SK-N-SH treated with all-trans-retinoic acid at 6 μM for 48 hours (cell line): ENCODE measurements at regions not wholly inside any gene's neighbourhood (a gene's known extent, or its start where the extent isn't known, plus 50 kb on each side); places are given as distances from the start of the nearest gene placed in this dataset.

ENCODE experiments used
- ATAC-seq: fragments of 200-7000 bp; cut with Tn5 transposase; 3 replicates; pipeline ENCODE4 v1.9.1; 2020; ENCODE audit warnings: mild to moderate bottlenecking, moderate library complexity
- ARNTL ChIP-seq: fragments of 450-650 bp; formaldehyde crosslinking; IDR thresholded peaks from 2 replicates; pipeline ENCODE4 v1.5.0; 2020; ENCODE audit warnings: low read depth, mild to moderate bottlenecking, moderate library complexity, borderline replicate concordance
- BACH2 ChIP-seq: fragments of 250-450 bp; sonication (Bioruptor Pico); IDR thresholded peaks from 2 replicates; pipeline ENCODE4 v1.9.0; 2021; ENCODE audit warnings: mild to moderate bottlenecking, borderline replicate concordance
- CREB5 ChIP-seq: fragments of 250-450 bp; sonication (Bioruptor Pico); IDR thresholded peaks from 2 replicates; pipeline ENCODE4 v1.5.1; 2020; ENCODE audit warnings: low read depth, mild to moderate bottlenecking, moderate library complexity
- CSRNP3 ChIP-seq: fragments of 250-450 bp; sonication (Bioruptor Pico); IDR thresholded peaks from 2 replicates; pipeline ENCODE4 v1.5.1; 2021; ENCODE audit warnings: mild to moderate bottlenecking, moderate library complexity
- ESRRG ChIP-seq: fragments of 250-450 bp; sonication (Bioruptor Pico); IDR thresholded peaks from 2 replicates; pipeline ENCODE4 v1.6.1; 2021; ENCODE audit warnings: mild to moderate bottlenecking
- GLIS3 ChIP-seq: fragments of 250-450 bp; sonication (Bioruptor Pico); IDR thresholded peaks from 2 replicates; pipeline ENCODE4 v1.5.0; 2020; ENCODE audit warnings: mild to moderate bottlenecking, moderate library complexity
- ISL1 ChIP-seq: fragments of 250-450 bp; sonication (Bioruptor Pico); IDR thresholded peaks from 2 replicates; pipeline ENCODE4 v2.1.2; 2022; ENCODE audit warnings: mild to moderate bottlenecking, moderate library complexity
- OSR1 ChIP-seq: fragments of 250-450 bp; sonication (Bioruptor Pico); IDR thresholded peaks from 2 replicates; pipeline ENCODE4 v1.8.0; 2022; ENCODE audit warnings: moderate library complexity, mild to moderate bottlenecking, inconsistent platforms
- PATZ1 ChIP-seq: fragments of 250-450 bp; sonication (Bioruptor Pico); IDR thresholded peaks from 2 replicates; pipeline ENCODE4 v1.8.0; 2020; ENCODE audit warnings: mild to moderate bottlenecking, moderate library complexity, borderline replicate concordance
- POU6F1 ChIP-seq: fragments of 250-450 bp; sonication (Bioruptor Pico); IDR thresholded peaks from 2 replicates; pipeline ENCODE4 v1.8.0; 2021; ENCODE audit warnings: low read depth, mild to moderate bottlenecking, moderate library complexity, borderline replicate concordance
- PPARA ChIP-seq: fragments of 250-450 bp; sonication (Bioruptor Pico); IDR thresholded peaks from 2 replicates; pipeline ENCODE4 v1.5.0; 2020; ENCODE audit warnings: mild to moderate bottlenecking, borderline replicate concordance
- RARB ChIP-seq: fragments of 250-450 bp; sonication (Bioruptor Pico); IDR thresholded peaks from 2 replicates; pipeline ENCODE4 v1.8.0; 2021; ENCODE audit warnings: mild to moderate bottlenecking, moderate library complexity
- SNAI2 ChIP-seq: fragments of 250-450 bp; sonication (Bioruptor Pico); IDR thresholded peaks from 2 replicates; pipeline ENCODE4 v1.5.0; 2020; ENCODE audit warnings: mild to moderate bottlenecking, moderate library complexity
- TCF4 ChIP-seq: fragments of 250-450 bp; sonication (Bioruptor Pico); IDR thresholded peaks from 2 replicates; pipeline ENCODE4 v1.8.0; 2021; ENCODE audit warnings: mild to moderate bottlenecking, moderate library complexity, borderline replicate concordance
- TOX ChIP-seq: fragments of 250-450 bp; sonication (Bioruptor Pico); IDR thresholded peaks from 2 replicates; pipeline ENCODE4 v1.8.0; 2021; ENCODE audit warnings: mild to moderate bottlenecking, moderate library complexity, borderline replicate concordance
- TSHZ2 ChIP-seq: fragments of 250-450 bp; sonication (Bioruptor Pico); IDR thresholded peaks from 2 replicates; pipeline ENCODE4 v1.5.0; 2020; ENCODE audit warnings: mild to moderate bottlenecking, moderate library complexity
- ZC3H10 ChIP-seq: fragments of 250-450 bp; sonication (Bioruptor Pico); IDR thresholded peaks from 2 replicates; pipeline ENCODE4 v1.5.1; 2021; ENCODE audit warnings: mild to moderate bottlenecking, moderate library complexity
- ZFP3 ChIP-seq: fragments of 250-450 bp; sonication (Bioruptor Pico); IDR thresholded peaks from 2 replicates; pipeline ENCODE4 v1.5.0; 2020; ENCODE audit warnings: mild to moderate bottlenecking, moderate library complexity
- ZFP30 ChIP-seq: fragments of 450-650 bp; formaldehyde crosslinking; IDR thresholded peaks from 2 replicates; pipeline ENCODE4 v1.5.0; 2022; ENCODE audit warnings: mild to moderate bottlenecking, moderate library complexity
- ZNF565 ChIP-seq: fragments of 450-650 bp; formaldehyde crosslinking; conservative IDR thresholded peaks from 2 replicates; pipeline ENCODE4 v1.5.0; 2020; ENCODE audit warnings: low read depth, mild to moderate bottlenecking, moderate library complexity
- ZNF70 ChIP-seq: fragments of 450-650 bp; formaldehyde crosslinking; IDR thresholded peaks from 2 replicates; pipeline ENCODE4 v1.5.0; 2020; ENCODE audit warnings: mild to moderate bottlenecking, moderate library complexity
- ZNF8 ChIP-seq: fragments of 450-650 bp; formaldehyde crosslinking; IDR thresholded peaks from 2 replicates; pipeline ENCODE4 v1.5.0; 2020; ENCODE audit warnings: mild to moderate bottlenecking, moderate library complexity

- TF ChIP-seq RARB (CRISPR knock-in tag) (no peak), ARNTL (CRISPR knock-in tag) (no peak), ESRRG (CRISPR knock-in tag) (no peak), SNAI2 (CRISPR knock-in tag) (no peak), ZC3H10 (CRISPR knock-in tag) (no peak), CSRNP3 (CRISPR knock-in tag) (no peak), TOX (no peak), ZNF70 (CRISPR knock-in tag) (no peak), ZFP30 (CRISPR knock-in tag) (no peak), ZFP3 (no peak), PATZ1 (CRISPR knock-in tag) (no peak), GLIS3 (CRISPR knock-in tag) (no peak), TSHZ2 (CRISPR knock-in tag) (no peak), ZNF8 (CRISPR knock-in tag) (no peak), ZNF565 (CRISPR knock-in tag) (no peak), POU6F1 (CRISPR knock-in tag) (no peak)
- ATAC-seq = no peak
Measured at GRCh38 chr3:72582211-72582878, 265.9 kb downstream of the SHQ1 start.

- ATAC-seq = no peak
- TF ChIP-seq GLIS3 (CRISPR knock-in tag) = no peak
- no peak for TF ChIP-seq CREB5
- no peak for TF ChIP-seq ESRRG (CRISPR knock-in tag)
- TF ChIP-seq CSRNP3 (CRISPR knock-in tag) = no peak
- TF ChIP-seq ZNF70 (CRISPR knock-in tag) = no peak
- TF ChIP-seq OSR1 (CRISPR knock-in tag) = no peak
- no peak for TF ChIP-seq TSHZ2 (CRISPR knock-in tag)
- TF ChIP-seq BACH2 (CRISPR knock-in tag) = no peak
- TF ChIP-seq POU6F1 (CRISPR knock-in tag) = no peak
- no peak for TF ChIP-seq ISL1
- TF ChIP-seq PPARA (CRISPR knock-in tag) = no peak
- no peak for TF ChIP-seq RARB (CRISPR knock-in tag)
- TF ChIP-seq TCF4 (CRISPR knock-in tag) = no peak
- TF ChIP-seq ZC3H10 (CRISPR knock-in tag) = no peak
- TF ChIP-seq ZFP3 = no peak
Measured at GRCh38 chr3:72580900-72581299, 267.3 kb downstream of the SHQ1 start.
